Endodermal cell (in vitro differentiated cells): ENCODE measurements at regions not wholly inside any gene's neighbourhood (a gene's known extent, or its start where the extent isn't known, plus 50 kb on each side); places are given as distances from the start of the nearest gene placed in this dataset.

ENCODE experiments used
- DNase-seq: peaks from one replicate; pipeline ENCODE4 v3.0.0-alpha.2; 2017
- H3K27ac ChIP-seq: 2 replicates; pipeline ENCODE4 v1.5.1; 2013; ENCODE audit warnings: mild to moderate bottlenecking, low read depth, low read length, moderate library complexity
- H3K27me3 ChIP-seq: 2 replicates; pipeline ENCODE4 v1.6.1; 2013; ENCODE audit warnings: mild to moderate bottlenecking, low read length, moderate library complexity; ENCODE audit not compliant: insufficient read depth, control insufficient read depth, poor library complexity, severe bottlenecking
- H3K36me3 ChIP-seq: 2 replicates; pipeline ENCODE4 v1.7.0; 2013; ENCODE audit warnings: mild to moderate bottlenecking, low read length, moderate library complexity; ENCODE audit not compliant: control insufficient read depth, insufficient read depth
- H3K4me1 ChIP-seq: one replicate; pipeline ENCODE4 v1.7.0; 2013; ENCODE audit warnings: low read length; ENCODE audit not compliant: control insufficient read depth, insufficient read depth
- H3K4me3 ChIP-seq: 2 replicates; pipeline ENCODE4 v1.5.1; 2013; ENCODE audit warnings: mild to moderate bottlenecking, low read length, moderate library complexity
- H3K9ac ChIP-seq: 2 replicates; pipeline ENCODE4 v1.6.1; 2013; ENCODE audit warnings: mild to moderate bottlenecking, low read length, moderate library complexity; ENCODE audit not compliant: poor library complexity, severe bottlenecking; ENCODE audit errors: extremely low read depth
- H3K9me3 ChIP-seq: 2 replicates; pipeline ENCODE4 v1.6.1; 2013; ENCODE audit warnings: mild to moderate bottlenecking, low read length, moderate library complexity; ENCODE audit not compliant: control insufficient read depth
- H3K27ac Mint-ChIP-seq: 2 replicates; pipeline ENCODE4 v1.8.0; 2020; ENCODE audit warnings: mixed read lengths
- H3K27me3 Mint-ChIP-seq: 2 replicates; pipeline ENCODE4 v1.8.0; 2021; ENCODE audit warnings: mild to moderate bottlenecking, mixed read lengths; ENCODE audit not compliant: insufficient read depth
- H3K36me3 Mint-ChIP-seq: 2 replicates; pipeline ENCODE4 v1.8.0; 2020; ENCODE audit warnings: low read depth, mixed read lengths
- H3K4me1 Mint-ChIP-seq: 2 replicates; pipeline ENCODE4 v1.8.0; 2020; ENCODE audit warnings: mixed read lengths
- H3K4me3 Mint-ChIP-seq: 2 replicates; pipeline ENCODE4 v1.8.0; 2020; ENCODE audit warnings: mild to moderate bottlenecking, moderate library complexity, mixed read lengths
- H3K9me3 Mint-ChIP-seq: 2 replicates; pipeline ENCODE4 v1.8.0; 2020; ENCODE audit warnings: mild to moderate bottlenecking, mixed read lengths
- WGBS, 2 experiments: methylation state at CpG; one replicate each; pipeline versions ENCODE4 v1.1.5 to v1.1.7; 2013; ENCODE audit warnings: missing lambda C conversion rate in 2 of 2, mixed read lengths in 1 of 2; ENCODE audit not compliant: insufficient coverage in 1 of 2, insufficient read length in 1 of 2; 5-methylcytosine and 5-hydroxymethylcytosine counted together
- TF ChIP-seq, protein P1 (sequence below): fragments of 200-600 bp; sonication (generic); conservative IDR thresholded peaks from 2 replicates; pipeline ENCODE4 v1.5.0; 2021; ENCODE audit warnings: antibody characterized with exemption, mild to moderate bottlenecking

DNA sequence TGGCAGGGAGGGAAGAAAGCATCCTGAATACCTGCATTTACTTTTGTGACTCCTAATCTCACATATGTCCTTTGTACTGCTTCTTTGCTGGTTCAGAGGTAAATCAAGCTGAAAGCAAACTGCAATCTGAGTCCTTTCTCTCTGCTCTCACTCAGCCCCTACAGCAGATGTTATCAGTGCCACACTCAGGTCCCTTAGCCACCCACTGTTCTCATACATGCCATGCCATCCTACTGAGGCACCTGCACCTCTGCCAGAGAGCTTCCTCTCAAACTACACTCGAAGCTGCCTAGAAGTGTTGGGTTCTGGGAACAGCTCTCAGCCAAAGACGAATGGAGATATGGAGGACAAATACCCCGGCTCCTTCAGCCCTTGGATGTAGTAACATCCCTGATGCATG is 244.5 kb downstream of the TXNL1 start:
- no peaks in the 10 kb centered on the region for H3K27me3 Mint-ChIP-seq
- H3K36me3 ChIP-seq: no peaks in the 10 kb centered on the region
- TF ChIP-seq, protein P1, sequence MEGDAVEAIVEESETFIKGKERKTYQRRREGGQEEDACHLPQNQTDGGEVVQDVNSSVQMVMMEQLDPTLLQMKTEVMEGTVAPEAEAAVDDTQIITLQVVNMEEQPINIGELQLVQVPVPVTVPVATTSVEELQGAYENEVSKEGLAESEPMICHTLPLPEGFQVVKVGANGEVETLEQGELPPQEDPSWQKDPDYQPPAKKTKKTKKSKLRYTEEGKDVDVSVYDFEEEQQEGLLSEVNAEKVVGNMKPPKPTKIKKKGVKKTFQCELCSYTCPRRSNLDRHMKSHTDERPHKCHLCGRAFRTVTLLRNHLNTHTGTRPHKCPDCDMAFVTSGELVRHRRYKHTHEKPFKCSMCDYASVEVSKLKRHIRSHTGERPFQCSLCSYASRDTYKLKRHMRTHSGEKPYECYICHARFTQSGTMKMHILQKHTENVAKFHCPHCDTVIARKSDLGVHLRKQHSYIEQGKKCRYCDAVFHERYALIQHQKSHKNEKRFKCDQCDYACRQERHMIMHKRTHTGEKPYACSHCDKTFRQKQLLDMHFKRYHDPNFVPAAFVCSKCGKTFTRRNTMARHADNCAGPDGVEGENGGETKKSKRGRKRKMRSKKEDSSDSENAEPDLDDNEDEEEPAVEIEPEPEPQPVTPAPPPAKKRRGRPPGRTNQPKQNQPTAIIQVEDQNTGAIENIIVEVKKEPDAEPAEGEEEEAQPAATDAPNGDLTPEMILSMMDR: no peak
- no peak overlapping the region for H3K4me3 Mint-ChIP-seq
- H3K4me1 Mint-ChIP-seq: peaks cover 15% of the 10 kb centered on the region
- H3K4me3 ChIP-seq: no peak overlapping the region
- no peak overlapping the region for H3K9ac ChIP-seq
- H3K27me3 ChIP-seq: no peaks in the 10 kb centered on the region
- 96 to 100% methylated on average over 3 of the region's 3 CpGs for WGBS, 2 experiments
- no peaks in the 10 kb centered on the region for H3K9me3 ChIP-seq
- H3K9me3 Mint-ChIP-seq: no peaks in the 10 kb centered on the region
- H3K27ac Mint-ChIP-seq: no peak overlapping the region
- peaks cover 2% of the 10 kb centered on the region for H3K4me1 ChIP-seq
- no peaks in the 10 kb centered on the region for H3K36me3 Mint-ChIP-seq
- no peak for DNase-seq
- no peak overlapping the region for H3K27ac ChIP-seq

DNA sequence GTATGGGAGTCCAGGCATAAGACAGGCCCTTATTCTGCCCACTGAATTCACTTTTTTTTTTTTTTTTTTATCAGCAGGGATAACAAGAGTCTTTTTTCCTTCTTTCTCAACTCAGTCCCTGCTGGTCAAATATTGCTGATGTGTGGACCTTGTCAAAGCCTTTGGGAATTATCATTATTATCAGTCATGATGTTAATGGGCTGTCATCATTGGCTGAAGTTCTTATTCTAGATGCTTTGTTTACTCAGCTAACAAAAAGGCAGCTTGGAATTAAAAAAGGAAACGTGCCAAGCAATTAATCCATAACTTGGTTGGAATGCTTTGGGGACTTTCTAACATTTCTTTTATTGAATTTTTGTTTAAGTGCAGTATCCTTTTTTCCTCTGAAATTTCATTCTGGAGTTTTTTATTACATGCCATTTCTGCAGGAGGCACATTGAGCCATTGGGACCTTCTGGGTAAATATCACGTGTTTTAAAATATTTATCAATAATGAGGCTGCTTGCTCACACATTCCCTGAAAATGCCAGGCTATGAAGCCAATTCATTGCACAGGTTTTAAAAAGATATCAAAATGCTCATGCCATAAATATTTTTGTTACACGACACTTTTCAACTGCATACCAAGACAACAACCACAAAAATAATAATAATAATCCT is 246.3 kb downstream of the TXNL1 start:
- Histone ChIP-seq H3K4me1 (peaks cover 2% of the 10 kb centered on the region), H3K4me3 (no peak overlapping the region), H3K27me3 (no peaks in the 10 kb centered on the region), H3K9me3 (no peaks in the 10 kb centered on the region), H3K27ac (no peak overlapping the region), H3K36me3 (no peaks in the 10 kb centered on the region), H3K9ac (no peak overlapping the region)
- Mint-ChIP-seq H3K36me3 (no peaks in the 10 kb centered on the region), H3K27me3 (no peaks in the 10 kb centered on the region), H3K9me3 (no peaks in the 10 kb centered on the region), H3K4me3 (no peak overlapping the region), H3K4me1 (peaks cover 11% of the 10 kb centered on the region), H3K27ac (no peak overlapping the region)
- no peak for DNase-seq
- 83 to 100% methylated on average over 1 to 3 of the region's 3 CpGs for WGBS, 2 experiments
- TF ChIP-seq, protein P1: no peak

DNA sequence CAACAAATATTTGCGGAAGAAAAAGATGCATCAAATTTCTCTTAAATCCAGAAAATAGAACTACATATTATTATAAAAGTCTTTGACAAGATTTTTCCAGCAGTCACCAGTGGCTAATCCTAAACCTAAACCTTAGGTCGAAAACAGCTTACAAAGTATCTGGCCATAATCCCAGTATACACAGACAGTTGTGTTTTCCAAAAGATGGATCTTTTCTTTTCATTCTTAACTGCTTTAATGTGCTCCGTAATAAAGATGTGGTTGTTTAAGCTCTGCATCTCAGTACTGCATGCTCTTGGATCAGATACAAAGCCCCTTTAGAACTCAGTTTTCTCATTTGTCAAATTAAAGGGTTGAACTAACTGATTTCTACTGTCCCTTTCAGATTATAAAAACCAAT is 247.8 kb downstream of the TXNL1 start:
- H3K4me1 Mint-ChIP-seq: peaks cover 11% of the 10 kb centered on the region
- no peaks in the 10 kb centered on the region for H3K9me3 Mint-ChIP-seq
- H3K27me3 Mint-ChIP-seq: no peaks in the 10 kb centered on the region

More for the DNA sequence above, 247.8 kb downstream of the TXNL1 start:
- H3K9me3 ChIP-seq: no peaks in the 10 kb centered on the region
- no peak for DNase-seq
- H3K4me1 ChIP-seq: peaks cover 2% of the 10 kb centered on the region
- Mint-ChIP-seq H3K36me3 (no peaks in the 10 kb centered on the region), H3K4me3 (no peak overlapping the region), H3K27ac (no peak overlapping the region)
- no peaks in the 10 kb centered on the region for H3K27me3 ChIP-seq
- WGBS, 2 experiments: 92 to 95% methylated on average over 2 to 3 of the region's 3 CpGs
- no peak overlapping the region for H3K9ac ChIP-seq
- H3K36me3 ChIP-seq: no peaks in the 10 kb centered on the region
- no peak overlapping the region for H3K4me3 ChIP-seq
- TF ChIP-seq, protein P1: no peak
- no peak overlapping the region for H3K27ac ChIP-seq
